IPS DF 4.7 (cell line): ENCODE measurements at regions not wholly inside any gene's neighbourhood (a gene's known extent, or its start where the extent isn't known, plus 50 kb on each side); places are given as distances from the start of the nearest gene placed in this dataset.

ENCODE experiments used
- DNase-seq: peaks from one replicate; pipeline ENCODE4 v3.0.0-alpha.2; 2013; ENCODE audit warnings: low spot score; ENCODE audit errors: extremely low read depth

GRCh38 chr16:51225878-51226277 lies 74.8 kb upstream of the SALL1 start:
- no peak for DNase-seq

DNA sequence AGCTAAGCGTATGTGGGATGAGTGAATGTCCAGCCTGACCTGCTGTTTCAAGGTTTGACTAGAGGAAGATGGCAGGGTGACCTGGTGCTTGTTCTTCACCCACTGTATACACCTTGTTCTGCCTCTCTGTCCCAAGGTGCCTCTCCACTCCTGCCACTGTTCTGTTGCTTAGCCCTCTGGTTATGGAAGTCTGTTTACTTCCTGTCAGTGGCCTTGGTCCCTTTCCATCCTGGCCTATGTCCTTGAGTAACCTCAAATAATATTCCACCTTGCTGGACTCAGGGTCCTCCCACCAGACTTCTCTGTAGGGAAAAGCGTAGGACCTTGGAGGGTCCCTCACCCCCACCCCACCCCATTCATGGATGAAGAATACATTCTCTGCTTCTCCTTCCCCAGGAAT lies 73.2 kb upstream of the SALL1 start:
- no peak for DNase-seq

- DNase-seq: no peak
These were observed 70.9 kb upstream of the SALL1 start for GRCh38 chr16:51222016-51222415.

- no peak for DNase-seq
These were observed 60.1 kb upstream of the SALL1 start for GRCh38 chr16:51211148-51211547.

GRCh38 chr16:51210087-51210486 lies 59.0 kb upstream of the SALL1 start:
- DNase-seq: no peak

GRCh38 chr16:51201604-51202003 lies 50.5 kb upstream of the SALL1 start:
- no peak for DNase-seq
